ENCODE measurements at regions not wholly inside any gene's neighbourhood (a gene's known extent, or its start where the extent isn't known, plus 50 kb on each side); places are given as distances from the start of the nearest gene placed in this dataset.

GRCh38 chr5:6202149-6202967 is 176.0 kb downstream of the MED10 start:
- H3K4me3 ChIP-seq (ENCODE audit: low read length), result no peak overlapping the region
- DNase-seq (ENCODE audit: low read depth), result no peak
- no peak for TF ChIP-seq CTCF (IDR thresholded peaks at IDR 0.05; ENCODE audit: insufficient read depth, low read depth, low read length, missing control alignments)

- no peak for DNase-seq (ENCODE audit: low read depth)
- H3K4me3 ChIP-seq (ENCODE audit: low read length), result no peak overlapping the region
- no peak for TF ChIP-seq CTCF (IDR thresholded peaks at IDR 0.05; ENCODE audit: insufficient read depth, low read depth, low read length, missing control alignments)
Observed at GRCh38 chr5:6201631-6202030, 176.7 kb downstream of the MED10 start.

- DNase-seq (ENCODE audit: low read depth), result no peak
- TF ChIP-seq CTCF (IDR thresholded peaks at IDR 0.05; ENCODE audit: insufficient read depth, low read depth, low read length, missing control alignments), result no peak
- no peak overlapping the region for H3K4me3 ChIP-seq (ENCODE audit: low read length)
Observed at GRCh38 chr5:6198531-6198930, 179.8 kb downstream of the MED10 start.

GRCh38 chr5:6197427-6197826 is 180.9 kb downstream of the MED10 start:
- TF ChIP-seq CTCF (IDR thresholded peaks at IDR 0.05; ENCODE audit: insufficient read depth, low read depth, low read length, missing control alignments), result no peak
- DNase-seq (ENCODE audit: low read depth), result no peak
- H3K4me3 ChIP-seq (ENCODE audit: low read length), result no peak overlapping the region

- no peak for TF ChIP-seq CTCF (IDR thresholded peaks at IDR 0.05; ENCODE audit: insufficient read depth, low read depth, low read length, missing control alignments)
- H3K4me3 ChIP-seq (ENCODE audit: low read length), result no peak overlapping the region
- DNase-seq (ENCODE audit: low read depth), result no peak
Observed at GRCh38 chr5:6195711-6196358, 182.5 kb downstream of the MED10 start.

GRCh38 chr5:6194906-6195612 is 183.3 kb downstream of the MED10 start:
- no peak for DNase-seq (ENCODE audit: low read depth)
- no peak overlapping the region for H3K4me3 ChIP-seq (ENCODE audit: low read length)
- no peak for TF ChIP-seq CTCF (IDR thresholded peaks at IDR 0.05; ENCODE audit: insufficient read depth, low read depth, low read length, missing control alignments)
